IPS-NIHi11 (cell line): ENCODE measurements at regions not wholly inside any gene's neighbourhood (a gene's known extent, or its start where the extent isn't known, plus 50 kb on each side); places are given as distances from the start of the nearest gene placed in this dataset.

Source experiments
- DNase-seq: peaks from one replicate; pipeline ENCODE4 v3.0.0; 2012; ENCODE audit warnings: mixed read lengths, low spot score

- no peak for DNase-seq
Measured at GRCh38 chr15:66906668-66907614, 158.5 kb upstream of the SMAD3 start.

- DNase-seq: no peak
Measured at GRCh38 chr15:66907826-66908743, 157.3 kb upstream of the SMAD3 start.

- DNase-seq: no peak
Measured at GRCh38 chr15:66908744-66909095, 156.7 kb upstream of the SMAD3 start.

- no peak for DNase-seq
Measured at GRCh38 chr15:66909381-66909890, 156.0 kb upstream of the SMAD3 start.

- no peak for DNase-seq
Measured at GRCh38 chr15:66911131-66911700, 154.2 kb upstream of the SMAD3 start.

- no peak for DNase-seq
Measured at GRCh38 chr15:66912001-66912400, 153.4 kb upstream of the SMAD3 start.

- no peak for DNase-seq
Measured at GRCh38 chr15:66912441-66912840, 153.0 kb upstream of the SMAD3 start.

GRCh38 chr15:66917904-66918448 is 147.4 kb upstream of the SMAD3 start:
- DNase-seq: no peak

- DNase-seq: no peak
Measured at GRCh38 chr15:66919421-66919820, 146.0 kb upstream of the SMAD3 start.

- no peak for DNase-seq
Measured at GRCh38 chr15:66921319-66921915, 144.0 kb upstream of the SMAD3 start.

GRCh38 chr15:66922608-66923007 is 142.8 kb upstream of the SMAD3 start:
- no peak for DNase-seq

- peak; percentile 78 for DNase-seq
Measured at GRCh38 chr15:66923438-66923881, 141.9 kb upstream of the SMAD3 start.

GRCh38 chr15:66924889-66925288 is 140.5 kb upstream of the SMAD3 start:
- no peak for DNase-seq

- peak; percentile 45 for DNase-seq
Measured at GRCh38 chr15:66925721-66926120, 139.7 kb upstream of the SMAD3 start.

GRCh38 chr15:66927201-66928077 is 138.0 kb upstream of the SMAD3 start:
- DNase-seq: no peak

- DNase-seq: no peak
Measured at GRCh38 chr15:66928101-66928500, 137.3 kb upstream of the SMAD3 start.

- DNase-seq: no peak
Measured at GRCh38 chr15:66928784-66929183, 136.6 kb upstream of the SMAD3 start.

- DNase-seq: no peak
Measured at GRCh38 chr15:66929843-66930402, 135.5 kb upstream of the SMAD3 start.

- DNase-seq: peak; percentile 45
Measured at GRCh38 chr15:66931768-66932633, 133.4 kb upstream of the SMAD3 start.
